GM19463 (cell line): ENCODE measurements at regions not wholly inside any gene's neighbourhood (a gene's known extent, or its start where the extent isn't known, plus 50 kb on each side); places are given as distances from the start of the nearest gene placed in this dataset.

Experiments used
- ATAC-seq: cut with Tn5 transposase; IDR thresholded peaks from one replicate; pipeline ENCODE4 v1.9.1; 2021; ENCODE audit warnings: mild to moderate bottlenecking, moderate library complexity; ENCODE audit not compliant: unreplicated experiment

- ATAC-seq: no peak
Observed at GRCh38 chr20:12777016-12777415, 231.8 kb upstream of the SPTLC3 start.

GRCh38 chr20:12786276-12786675 is 222.5 kb upstream of the SPTLC3 start:
- no peak for ATAC-seq

GRCh38 chr20:12788632-12789299 is 220.0 kb upstream of the SPTLC3 start:
- ATAC-seq: no peak

- no peak for ATAC-seq
Observed at GRCh38 chr20:12790859-12791258, 217.9 kb upstream of the SPTLC3 start.

- ATAC-seq: no peak
Observed at GRCh38 chr20:12798286-12798685, 210.5 kb upstream of the SPTLC3 start.

- ATAC-seq: no peak
Observed at GRCh38 chr20:12808006-12808567, 200.7 kb upstream of the SPTLC3 start.

- ATAC-seq: no peak
Observed at GRCh38 chr20:12815231-12815768, 193.5 kb upstream of the SPTLC3 start.

GRCh38 chr20:12815778-12816408 is 192.9 kb upstream of the SPTLC3 start:
- ATAC-seq: no peak

- no peak for ATAC-seq
Observed at GRCh38 chr20:12821249-12821648, 187.5 kb upstream of the SPTLC3 start.

- ATAC-seq: no peak
Observed at GRCh38 chr20:12823734-12824133, 185.0 kb upstream of the SPTLC3 start.

- no peak for ATAC-seq
Observed at GRCh38 chr20:12824328-12825225, 184.2 kb upstream of the SPTLC3 start.

GRCh38 chr20:12825226-12825595 is 183.6 kb upstream of the SPTLC3 start:
- ATAC-seq: no peak

- ATAC-seq: no peak
Observed at GRCh38 chr20:12827816-12828385, 180.9 kb upstream of the SPTLC3 start.

- no peak for ATAC-seq
Observed at GRCh38 chr20:12829170-12829569, 179.6 kb upstream of the SPTLC3 start.

GRCh38 chr20:12833861-12834260 is 174.9 kb upstream of the SPTLC3 start:
- ATAC-seq: no peak

GRCh38 chr20:12835999-12836398 is 172.8 kb upstream of the SPTLC3 start:
- ATAC-seq: no peak

- ATAC-seq: no peak
Observed at GRCh38 chr20:12837646-12838045, 171.1 kb upstream of the SPTLC3 start.

- no peak for ATAC-seq
Observed at GRCh38 chr20:12838261-12838866, 170.4 kb upstream of the SPTLC3 start.

- no peak for ATAC-seq
Observed at GRCh38 chr20:12847872-12848271, 160.9 kb upstream of the SPTLC3 start.

GRCh38 chr20:12849225-12849910 is 159.4 kb upstream of the SPTLC3 start:
- no peak for ATAC-seq
